GM13976 (cell line): ENCODE measurements at regions not wholly inside any gene's neighbourhood (a gene's known extent, or its start where the extent isn't known, plus 50 kb on each side); places are given as distances from the start of the nearest gene placed in this dataset.

Experiments used
- DNase-seq: peaks from one replicate; pipeline ENCODE4 v3.0.0; 2012; ENCODE audit warnings: low spot score
- CTCF ChIP-seq: IDR thresholded peaks from 2 replicates; pipeline ENCODE4 v1.5.1; 2012; ENCODE audit warnings: borderline replicate concordance, mild to moderate bottlenecking; ENCODE audit not compliant: insufficient read depth; ENCODE audit errors: extremely low read depth, missing control alignments, control extremely low read depth
- in situ Hi-C: fragments of 300-500 bp; cut with MboI; formaldehyde crosslinking; loops from one replicate; pipeline ENCODE4 v1.12.0; 2022; ENCODE audit warnings: low sequenced_read_pairs, mixed read lengths, inconsistent platforms; ENCODE audit not compliant: unreplicated experiment

GRCh38 chr10:43905512-43906236 lies 257.0 kb upstream of the ZNF32 start:
- no peak for DNase-seq
- no peak for TF ChIP-seq CTCF
- in situ Hi-C loops = no loop called here

- in situ Hi-C loops = no loop called here
- TF ChIP-seq CTCF = no peak
- DNase-seq = no peak
These were observed 256.2 kb upstream of the ZNF32 start for GRCh38 chr10:43904844-43905243.

GRCh38 chr10:43904301-43904700 lies 255.6 kb upstream of the ZNF32 start:
- TF ChIP-seq CTCF = no peak
- no peak for DNase-seq
- in situ Hi-C loops = no loop called here

GRCh38 chr10:43903451-43903850 lies 254.8 kb upstream of the ZNF32 start:
- no peak for TF ChIP-seq CTCF
- in situ Hi-C loops = no loop called here
- no peak for DNase-seq

- no peak for DNase-seq
- TF ChIP-seq CTCF = no peak
- in situ Hi-C loops = no loop called here
These were observed 254.2 kb upstream of the ZNF32 start for GRCh38 chr10:43902842-43903241.

GRCh38 chr10:43901744-43902504 lies 253.2 kb upstream of the ZNF32 start:
- in situ Hi-C loops = no loop called here
- no peak for TF ChIP-seq CTCF

GRCh38 chr10:43901302-43901701 lies 252.6 kb upstream of the ZNF32 start:
- in situ Hi-C loops = no loop called here
- no peak for TF ChIP-seq CTCF
- DNase-seq = no peak

More at GRCh38 chr10:43901744-43902504, 253.2 kb upstream of the ZNF32 start:
- DNase-seq = no peak
